AG09309 (cell line): ENCODE measurements at regions not wholly inside any gene's neighbourhood (a gene's known extent, or its start where the extent isn't known, plus 50 kb on each side); places are given as distances from the start of the nearest gene placed in this dataset.
A peak's percentile ranks its signal among the peaks of the same experiment; 100 is the strongest.

Experiments
- DNase-seq: peaks from one replicate; pipeline ENCODE4 v3.0.0-alpha.2; 2010; ENCODE audit warnings: low read depth
- H3K4me3 ChIP-seq: 2 replicates; pipeline ENCODE4 v1.5.1; 2011; ENCODE audit warnings: mild to moderate bottlenecking, low read depth, low read length, moderate library complexity; ENCODE audit not compliant: control insufficient read depth
- TF ChIP-seq, protein P1 (sequence below): IDR thresholded peaks from 2 replicates; pipeline ENCODE4 v1.5.1; 2011; ENCODE audit warnings: mild to moderate bottlenecking, low read depth, low read length, inconsistent platforms; ENCODE audit not compliant: insufficient read depth, control insufficient read depth; ENCODE audit errors: missing control alignments

- no peak overlapping the region for H3K4me3 ChIP-seq
- no peak for DNase-seq
- TF ChIP-seq, protein P1, sequence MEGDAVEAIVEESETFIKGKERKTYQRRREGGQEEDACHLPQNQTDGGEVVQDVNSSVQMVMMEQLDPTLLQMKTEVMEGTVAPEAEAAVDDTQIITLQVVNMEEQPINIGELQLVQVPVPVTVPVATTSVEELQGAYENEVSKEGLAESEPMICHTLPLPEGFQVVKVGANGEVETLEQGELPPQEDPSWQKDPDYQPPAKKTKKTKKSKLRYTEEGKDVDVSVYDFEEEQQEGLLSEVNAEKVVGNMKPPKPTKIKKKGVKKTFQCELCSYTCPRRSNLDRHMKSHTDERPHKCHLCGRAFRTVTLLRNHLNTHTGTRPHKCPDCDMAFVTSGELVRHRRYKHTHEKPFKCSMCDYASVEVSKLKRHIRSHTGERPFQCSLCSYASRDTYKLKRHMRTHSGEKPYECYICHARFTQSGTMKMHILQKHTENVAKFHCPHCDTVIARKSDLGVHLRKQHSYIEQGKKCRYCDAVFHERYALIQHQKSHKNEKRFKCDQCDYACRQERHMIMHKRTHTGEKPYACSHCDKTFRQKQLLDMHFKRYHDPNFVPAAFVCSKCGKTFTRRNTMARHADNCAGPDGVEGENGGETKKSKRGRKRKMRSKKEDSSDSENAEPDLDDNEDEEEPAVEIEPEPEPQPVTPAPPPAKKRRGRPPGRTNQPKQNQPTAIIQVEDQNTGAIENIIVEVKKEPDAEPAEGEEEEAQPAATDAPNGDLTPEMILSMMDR = no peak
Observed at GRCh38 chr2:188726626-188727247, 247.4 kb upstream of the COL3A1 start.

GRCh38 chr2:188727846-188728245 lies 246.3 kb upstream of the COL3A1 start:
- TF ChIP-seq, protein P1 = no peak
- H3K4me3 ChIP-seq = no peak overlapping the region
- DNase-seq = no peak

DNA sequence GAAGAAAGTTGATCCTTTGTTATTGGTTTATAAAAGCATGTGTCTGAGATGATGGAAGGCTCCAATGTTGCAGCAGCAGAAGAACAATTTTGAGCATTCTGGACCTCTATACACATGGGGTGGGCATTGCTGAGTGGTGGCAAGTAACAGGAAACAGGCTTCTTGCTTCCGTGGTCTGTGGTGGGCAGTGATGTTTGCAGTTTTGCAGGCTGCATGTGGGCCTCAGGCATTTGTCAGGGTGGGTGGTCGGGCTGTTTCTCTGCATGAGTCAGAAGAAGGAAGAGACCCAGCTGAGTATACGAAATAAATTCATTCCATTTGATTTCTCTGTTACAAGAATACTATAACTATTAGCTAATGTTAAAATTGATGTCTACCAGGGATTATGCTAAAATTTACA lies 239.5 kb upstream of the COL3A1 start:
- no peak overlapping the region for H3K4me3 ChIP-seq
- TF ChIP-seq, protein P1 = no peak
- DNase-seq = no peak

DNA sequence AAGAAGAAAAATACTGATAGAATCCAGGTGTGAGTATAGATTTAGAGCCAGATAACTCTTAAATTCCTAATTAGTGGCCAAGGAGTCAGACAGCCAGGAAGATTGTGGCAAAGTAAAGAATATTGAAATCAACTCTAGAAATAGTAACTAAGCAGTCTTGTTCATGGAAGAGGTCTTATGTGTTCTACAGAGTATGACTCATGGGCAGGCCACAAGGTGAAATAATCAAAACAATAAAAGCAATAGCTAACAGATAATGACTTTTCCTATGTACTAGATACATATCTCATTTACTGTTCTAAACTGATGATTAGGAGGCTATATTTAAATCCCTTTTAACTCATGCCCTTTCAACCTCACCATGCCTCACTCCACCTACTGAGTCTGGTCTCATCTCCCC lies 227.4 kb upstream of the COL3A1 start:
- TF ChIP-seq, protein P1 = no peak
- no peak overlapping the region for H3K4me3 ChIP-seq
- DNase-seq = peak; percentile 1

DNA sequence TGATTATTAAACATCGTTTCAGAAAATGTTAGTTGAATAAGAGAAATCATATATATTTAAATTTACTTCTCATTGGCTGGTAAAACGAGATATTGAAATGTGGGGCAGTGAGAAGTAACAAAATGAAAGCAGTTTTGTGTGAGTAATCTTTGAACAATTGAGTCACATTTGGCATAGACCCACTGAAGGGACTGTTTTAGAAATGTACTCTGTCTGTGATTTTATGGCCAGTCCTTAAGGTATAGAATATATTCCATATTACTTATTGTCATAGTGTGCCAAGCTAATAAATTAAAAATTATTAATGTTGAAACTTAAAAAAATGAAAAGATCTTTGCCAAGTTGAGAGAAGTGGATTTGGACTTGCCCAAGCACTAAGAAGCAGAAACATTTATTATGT lies 222.4 kb upstream of the COL3A1 start:
- no peak for DNase-seq
- TF ChIP-seq, protein P1 = no peak
- H3K4me3 ChIP-seq = no peak overlapping the region

DNA sequence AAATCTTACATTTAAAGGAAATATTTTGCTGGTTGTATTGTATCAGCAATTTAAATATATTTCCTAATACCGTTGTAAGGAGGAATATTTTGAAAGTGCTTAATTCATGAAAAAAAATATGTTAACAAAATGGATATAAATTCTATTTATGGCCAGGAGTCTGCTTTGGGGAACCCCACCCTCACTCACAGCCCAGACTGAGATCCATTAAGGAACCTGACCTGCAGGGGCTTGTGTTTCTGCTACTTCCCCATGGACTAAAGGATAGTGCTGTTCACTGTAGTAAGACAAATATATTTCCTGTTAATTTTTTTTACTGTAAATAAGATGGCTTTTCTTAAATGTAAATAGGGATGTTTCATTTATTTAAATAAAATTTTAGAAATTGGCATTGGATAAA lies 221.9 kb upstream of the COL3A1 start:
- TF ChIP-seq, protein P1 = no peak
- no peak overlapping the region for H3K4me3 ChIP-seq
- no peak for DNase-seq

GRCh38 chr2:188762151-188762550 lies 212.0 kb upstream of the COL3A1 start:
- DNase-seq = no peak
- H3K4me3 ChIP-seq = no peak overlapping the region
- TF ChIP-seq, protein P1 = no peak
